GM12801 (cell line): ENCODE measurements at regions not wholly inside any gene's neighbourhood (a gene's known extent, or its start where the extent isn't known, plus 50 kb on each side); places are given as distances from the start of the nearest gene placed in this dataset.

Experiments used
- TF ChIP-seq, protein P1 (sequence below): IDR thresholded peaks from one replicate; pipeline ENCODE4 v1.5.1; 2011; ENCODE audit warnings: control low read depth; ENCODE audit not compliant: insufficient read length; ENCODE audit errors: extremely low read depth

GRCh38 chr6:166087246-166087645 lies 80.4 kb downstream of the TBXT start:
- TF ChIP-seq, protein P1, sequence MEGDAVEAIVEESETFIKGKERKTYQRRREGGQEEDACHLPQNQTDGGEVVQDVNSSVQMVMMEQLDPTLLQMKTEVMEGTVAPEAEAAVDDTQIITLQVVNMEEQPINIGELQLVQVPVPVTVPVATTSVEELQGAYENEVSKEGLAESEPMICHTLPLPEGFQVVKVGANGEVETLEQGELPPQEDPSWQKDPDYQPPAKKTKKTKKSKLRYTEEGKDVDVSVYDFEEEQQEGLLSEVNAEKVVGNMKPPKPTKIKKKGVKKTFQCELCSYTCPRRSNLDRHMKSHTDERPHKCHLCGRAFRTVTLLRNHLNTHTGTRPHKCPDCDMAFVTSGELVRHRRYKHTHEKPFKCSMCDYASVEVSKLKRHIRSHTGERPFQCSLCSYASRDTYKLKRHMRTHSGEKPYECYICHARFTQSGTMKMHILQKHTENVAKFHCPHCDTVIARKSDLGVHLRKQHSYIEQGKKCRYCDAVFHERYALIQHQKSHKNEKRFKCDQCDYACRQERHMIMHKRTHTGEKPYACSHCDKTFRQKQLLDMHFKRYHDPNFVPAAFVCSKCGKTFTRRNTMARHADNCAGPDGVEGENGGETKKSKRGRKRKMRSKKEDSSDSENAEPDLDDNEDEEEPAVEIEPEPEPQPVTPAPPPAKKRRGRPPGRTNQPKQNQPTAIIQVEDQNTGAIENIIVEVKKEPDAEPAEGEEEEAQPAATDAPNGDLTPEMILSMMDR, result no peak

- TF ChIP-seq, protein P1, result no peak
Observed at GRCh38 chr6:166085500-166085899, 82.2 kb downstream of the TBXT start.

GRCh38 chr6:166084951-166085350 lies 82.7 kb downstream of the TBXT start:
- TF ChIP-seq, protein P1, result no peak

GRCh38 chr6:166079841-166080240 lies 87.8 kb downstream of the TBXT start:
- TF ChIP-seq, protein P1, result no peak

GRCh38 chr6:166078294-166078693 lies 89.4 kb downstream of the TBXT start:
- TF ChIP-seq, protein P1, result no peak

DNA sequence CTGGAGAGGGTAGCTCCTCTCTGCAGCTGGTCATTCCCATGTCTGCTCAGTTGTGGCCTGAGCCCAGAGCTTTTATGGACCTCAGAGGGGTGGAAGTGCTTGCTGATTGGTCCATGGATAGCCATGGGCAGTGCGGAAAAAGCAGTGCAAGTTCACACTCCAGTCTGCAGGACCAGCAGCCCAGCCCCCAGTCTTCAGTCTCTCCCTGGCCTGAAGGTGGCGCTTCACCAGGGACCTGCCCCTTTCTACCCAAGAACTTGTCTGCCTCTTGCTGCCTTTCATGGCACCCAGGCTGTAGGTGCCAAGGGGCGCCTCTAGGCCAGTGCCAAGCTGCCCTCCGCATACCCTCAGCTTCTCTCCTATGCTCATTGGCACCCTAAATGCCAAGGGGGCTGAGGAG lies 91.0 kb downstream of the TBXT start:
- TF ChIP-seq, protein P1, result no peak

DNA sequence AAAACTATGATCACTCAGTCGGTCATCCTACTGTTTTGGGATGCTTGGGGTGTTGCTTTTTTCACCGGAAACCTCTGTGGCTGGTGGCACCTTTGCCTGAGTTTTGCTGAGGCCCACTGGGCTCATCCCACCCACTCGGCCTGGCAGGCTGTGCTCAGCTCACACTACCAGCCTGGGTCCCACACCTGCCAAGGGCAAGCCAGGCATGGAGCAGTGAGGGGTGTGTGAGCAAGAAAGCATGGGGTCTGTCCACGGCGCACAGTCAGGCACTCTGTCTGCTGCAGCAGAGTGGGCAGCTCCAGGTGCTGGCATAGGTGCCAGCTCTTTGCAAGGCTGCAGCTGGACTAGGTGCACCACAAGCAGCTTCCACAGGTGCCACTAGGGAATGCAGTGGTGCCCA lies 91.7 kb downstream of the TBXT start:
- TF ChIP-seq, protein P1, result no peak

GRCh38 chr6:166075186-166075585 lies 92.5 kb downstream of the TBXT start:
- TF ChIP-seq, protein P1, result no peak
